ENCODE measurements at regions not wholly inside any gene's neighbourhood (a gene's known extent, or its start where the extent isn't known, plus 50 kb on each side); places are given as distances from the start of the nearest gene placed in this dataset.

DNA sequence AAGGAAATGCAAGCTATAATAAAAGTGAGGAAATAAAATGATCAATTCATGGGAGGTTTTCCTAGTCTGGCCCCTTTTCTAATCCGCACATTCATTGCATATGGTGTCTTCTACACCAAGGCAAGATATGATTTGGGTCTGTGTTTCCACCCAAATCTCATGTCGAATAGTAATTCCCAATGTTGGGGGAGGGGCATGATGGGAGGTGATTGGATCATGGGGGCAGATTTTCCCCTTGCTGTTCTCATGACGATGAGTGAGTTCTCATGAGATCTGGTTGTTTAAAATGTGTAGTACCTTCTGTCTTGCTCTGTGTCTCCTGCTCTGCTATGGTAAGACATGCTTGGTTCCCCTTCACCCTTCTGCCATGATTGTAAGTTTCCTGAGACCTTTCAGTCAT, 315.4 kb downstream of the CYRIA start:
- Histone ChIP-seq H3K4ac (replicated peaks; ENCODE audit: insufficient read length, low read depth, low read length) (no peak overlapping the region), H2BK120ac (replicated peaks; ENCODE audit: low read depth, low read length) (no peak overlapping the region), H2BK5ac (ENCODE audit: low read depth, low read length) (no peak overlapping the region), H3K56ac (replicated peaks; ENCODE audit: insufficient read length, low read depth, low read length) (no peak overlapping the region), H3K23me2 (ENCODE audit: low read depth, low read length) (no peaks in the 10 kb centered on the region), H4K91ac (replicated peaks; ENCODE audit: insufficient read length, low read length) (no peak overlapping the region), H3K18ac (ENCODE audit: extremely low read depth, low read length) (no peak overlapping the region), H3K36me3 (ENCODE audit: control insufficient read depth in 2 of 4, insufficient read depth in 4 of 4, low read length in 3 of 4) (no peaks in the 10 kb centered on the region), H3K4me3 (ENCODE audit: extremely low read depth in 1 of 4, insufficient read depth in 2 of 4, low read depth in 3 of 4, low read length in 4 of 4) (no peak overlapping the region), H3K27me3 (replicated peaks in 1 of 4; ENCODE audit: control insufficient read depth in 3 of 4, extremely low read depth in 1 of 4, insufficient read depth in 3 of 4, low read length in 3 of 4) (no peaks in the 10 kb centered on the region), H3K9ac (replicated peaks in 1 of 4; ENCODE audit: extremely low read depth in 1 of 4, low read depth in 3 of 4, low read length in 3 of 4) (no peak overlapping the region), H3K4me2 (ENCODE audit: insufficient read depth in 1 of 2, low read depth in 2 of 2, low read length in 2 of 2) (no peak overlapping the region), H2AK5ac (ENCODE audit: low read depth, low read length) (no peak overlapping the region), H4K8ac (ENCODE audit: extremely low read depth, insufficient read depth, low read length) (no peak overlapping the region), H3K14ac (ENCODE audit: insufficient read length) (no peak overlapping the region), H3K27ac (ENCODE audit: low read depth, low read length) (no peak overlapping the region), H2BK12ac (ENCODE audit: low read depth, low read length) (no peak overlapping the region), H2AFZ (ENCODE audit: low read length) (no peak overlapping the region), H4K5ac (ENCODE audit: insufficient read length, low read depth, low read length) (no peak overlapping the region), H3K9me3 (ENCODE audit: insufficient read depth in 2 of 2, low read depth in 1 of 2, low read length in 1 of 2) (peaks cover 11 to 13% of the 10 kb centered on the region in 2 experiments), H4K20me1 (replicated peaks in 1 of 2; ENCODE audit: control insufficient read depth in 1 of 2, insufficient read depth in 2 of 2, low read length in 2 of 2) (no peaks in the 10 kb centered on the region), H3K79me2 (ENCODE audit: control insufficient read depth in 1 of 2, insufficient read depth in 2 of 2, low read length in 2 of 2) (no peaks in the 10 kb centered on the region), H2BK15ac (ENCODE audit: low read length) (no peak overlapping the region), H2BK20ac (ENCODE audit: low read length) (no peak overlapping the region), H3K23ac (ENCODE audit: insufficient read length) (no peak overlapping the region), H3K79me1 (ENCODE audit: low read depth, low read length) (no peaks in the 10 kb centered on the region), H3K4me1 (replicated peaks in 1 of 4; ENCODE audit: control insufficient read depth in 3 of 4, insufficient read depth in 4 of 4, low read length in 3 of 4) (no peaks in the 10 kb centered on the region)
- 49% methylated on average over 3 of the region's 3 CpGs; no CpG with 5 or more reads in 1 of the 2 experiments for WGBS, 2 experiments (ENCODE audit: extremely low coverage in 1 of 2, insufficient coverage in 1 of 2, insufficient read length in 1 of 2, insufficient replicate concordance in 2 of 2, low coverage in 1 of 2, low lambda C conversion rate in 2 of 2, missing lambda C conversion rate in 1 of 2)
- ChIA-PET POLR2A (ENCODE audit: partially characterized antibody) (no interaction called here), CTCF (ENCODE audit: partially characterized antibody) (interaction anchor here (0.6 to 1.5 kb wide), 3 partner anchors 39 to 157 kb away, joined by 3 to 5 read pairs (median 3); no protein-coding TSS in a partner anchor)
- FAIRE-seq (no peak), DNase-seq (ENCODE audit: low read depth in 1 of 2, low spot score in 2 of 2) (no peak)
- no peak for TF ChIP-seq POLR2A (IDR thresholded peaks at IDR 0.05; ENCODE audit: control extremely low read depth in 1 of 2, low read depth in 2 of 2, low read length in 2 of 2)

Measured in H1 (cell line).